ENCODE measurements at regions not wholly inside any gene's neighbourhood (a gene's known extent, or its start where the extent isn't known, plus 50 kb on each side); places are given as distances from the start of the nearest gene placed in this dataset.

- Mint-ChIP-seq H3K4me3 (no peak overlapping the region), H3K4me1 (no peaks in the 10 kb centered on the region), H3K36me3 (no peaks in the 10 kb centered on the region), H3K9me3 (no peaks in the 10 kb centered on the region), H3K27ac (no peak overlapping the region), H3K27me3 (no peaks in the 10 kb centered on the region)
- ATAC-seq (ENCODE audit: low read depth): no peak
- POLR2A ChIA-PET: no interaction called here
- no peak for DNase-seq
Measured at GRCh38 chr4:111800551-111800950, 344.7 kb upstream of the FAM241A start.

GRCh38 chr4:111802191-111802590 is 343.1 kb upstream of the FAM241A start:
- H3K27me3 Mint-ChIP-seq: no peaks in the 10 kb centered on the region
- H3K36me3 Mint-ChIP-seq: no peaks in the 10 kb centered on the region
- ATAC-seq (ENCODE audit: low read depth) (no peak), DNase-seq (no peak)
- no peak overlapping the region for H3K4me3 Mint-ChIP-seq
- H3K4me1 Mint-ChIP-seq: no peaks in the 10 kb centered on the region
- POLR2A ChIA-PET: no interaction called here
- H3K27ac Mint-ChIP-seq: no peak overlapping the region
- H3K9me3 Mint-ChIP-seq: no peaks in the 10 kb centered on the region

DNA sequence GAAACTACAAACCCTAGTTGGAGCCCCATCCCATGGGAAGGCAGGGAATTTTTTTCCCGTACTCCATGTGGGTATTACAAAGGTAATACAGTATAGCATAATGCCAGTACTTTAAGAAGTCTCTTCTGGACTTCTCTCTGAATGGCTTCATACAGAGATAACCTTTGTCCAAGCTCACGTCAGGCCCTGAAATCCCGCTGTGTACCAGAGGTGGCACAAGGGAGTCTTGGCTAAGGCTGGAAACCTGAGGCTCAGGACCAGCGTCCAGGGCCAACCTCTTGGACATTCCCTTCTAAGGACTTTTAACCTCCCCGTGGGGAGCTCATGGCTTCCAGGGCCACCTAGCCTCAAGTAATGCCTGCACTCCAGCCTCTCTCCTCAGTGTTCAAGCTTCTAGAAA is 338.9 kb upstream of the FAM241A start:
- H3K9me3 Mint-ChIP-seq: no peaks in the 10 kb centered on the region
- POLR2A ChIA-PET: no interaction called here
- H3K27ac Mint-ChIP-seq: no peak overlapping the region
- ATAC-seq (ENCODE audit: low read depth) (no peak), DNase-seq (no peak)
- H3K4me1 Mint-ChIP-seq: no peaks in the 10 kb centered on the region
- no peaks in the 10 kb centered on the region for H3K36me3 Mint-ChIP-seq
- no peaks in the 10 kb centered on the region for H3K27me3 Mint-ChIP-seq
- no peak overlapping the region for H3K4me3 Mint-ChIP-seq

- Mint-ChIP-seq H3K4me3 (no peak overlapping the region), H3K4me1 (no peaks in the 10 kb centered on the region), H3K9me3 (no peaks in the 10 kb centered on the region), H3K27me3 (no peaks in the 10 kb centered on the region), H3K27ac (no peak overlapping the region), H3K36me3 (no peaks in the 10 kb centered on the region)
- ATAC-seq (ENCODE audit: low read depth): no peak
- POLR2A ChIA-PET: no interaction called here
- DNase-seq: no peak
Measured at GRCh38 chr4:111807576-111807975, 337.7 kb upstream of the FAM241A start.

DNA sequence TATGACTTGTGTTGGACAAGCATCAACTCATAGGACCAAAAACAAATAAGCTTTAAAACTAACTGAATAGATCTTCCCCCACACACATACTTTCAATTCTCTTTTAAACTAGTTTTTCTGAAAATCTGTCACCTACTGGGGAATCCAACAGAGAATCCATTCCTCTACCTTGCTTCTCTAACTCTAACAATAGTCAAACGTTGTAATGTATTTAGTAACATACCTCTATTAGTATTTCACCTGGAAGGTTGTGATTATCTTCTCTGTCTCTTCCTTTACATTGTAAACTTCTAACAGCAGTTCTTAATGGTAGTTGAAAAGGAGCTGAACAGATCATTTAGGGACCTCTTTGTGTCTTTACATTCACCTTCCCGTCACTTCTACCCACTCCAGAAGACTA is 337.1 kb upstream of the FAM241A start:
- DNase-seq (no peak), ATAC-seq (ENCODE audit: low read depth) (no peak)
- Mint-ChIP-seq H3K36me3 (no peaks in the 10 kb centered on the region), H3K9me3 (no peaks in the 10 kb centered on the region), H3K27ac (no peak overlapping the region), H3K4me3 (no peak overlapping the region), H3K4me1 (no peaks in the 10 kb centered on the region), H3K27me3 (no peaks in the 10 kb centered on the region)
- POLR2A ChIA-PET: no interaction called here

DNA sequence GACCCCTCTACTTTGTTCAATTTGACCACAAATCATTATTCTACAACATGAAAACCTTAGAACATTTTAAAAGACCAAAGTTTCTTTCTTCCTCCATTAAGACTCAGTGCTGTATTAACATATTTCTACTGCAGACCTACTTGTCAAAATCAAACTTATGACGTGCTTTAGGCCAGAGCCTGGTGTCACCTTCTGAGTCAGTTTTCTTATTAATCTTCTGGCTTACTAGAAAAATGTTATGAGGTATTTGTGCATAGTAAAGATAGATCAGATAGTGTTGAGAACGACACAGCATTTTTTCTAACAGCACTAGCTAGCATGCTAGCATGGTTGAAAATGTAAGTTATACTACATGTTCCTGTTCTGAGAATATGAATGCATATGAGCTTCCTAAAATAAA is 333.6 kb upstream of the FAM241A start:
- Mint-ChIP-seq H3K27ac (no peak overlapping the region), H3K4me1 (no peaks in the 10 kb centered on the region), H3K27me3 (no peaks in the 10 kb centered on the region), H3K4me3 (no peak overlapping the region), H3K36me3 (no peaks in the 10 kb centered on the region), H3K9me3 (no peaks in the 10 kb centered on the region)
- ATAC-seq (ENCODE audit: low read depth) (no peak), DNase-seq (no peak)
- POLR2A ChIA-PET: no interaction called here

GRCh38 chr4:111812114-111812513 is 333.1 kb upstream of the FAM241A start:
- Mint-ChIP-seq H3K27ac (no peak overlapping the region), H3K36me3 (no peaks in the 10 kb centered on the region), H3K27me3 (no peaks in the 10 kb centered on the region), H3K4me3 (no peak overlapping the region), H3K4me1 (no peaks in the 10 kb centered on the region), H3K9me3 (no peaks in the 10 kb centered on the region)
- no peak for DNase-seq
- no peak for ATAC-seq (ENCODE audit: low read depth)
- POLR2A ChIA-PET: no interaction called here

GRCh38 chr4:111812760-111813159 is 332.5 kb upstream of the FAM241A start:
- Mint-ChIP-seq H3K27ac (no peak overlapping the region), H3K27me3 (no peaks in the 10 kb centered on the region), H3K4me1 (no peaks in the 10 kb centered on the region), H3K4me3 (no peak overlapping the region), H3K36me3 (no peaks in the 10 kb centered on the region), H3K9me3 (no peaks in the 10 kb centered on the region)
- ATAC-seq (ENCODE audit: low read depth) (no peak), DNase-seq (no peak)
- POLR2A ChIA-PET: no interaction called here

GRCh38 chr4:111813555-111814140 is 331.6 kb upstream of the FAM241A start:
- no peak overlapping the region for H3K27ac Mint-ChIP-seq
- H3K4me1 Mint-ChIP-seq: no peaks in the 10 kb centered on the region
- ATAC-seq (ENCODE audit: low read depth) (no peak), DNase-seq (no peak)
- H3K4me3 Mint-ChIP-seq: no peak overlapping the region
- no peaks in the 10 kb centered on the region for H3K9me3 Mint-ChIP-seq
- H3K27me3 Mint-ChIP-seq: no peaks in the 10 kb centered on the region
- POLR2A ChIA-PET: no interaction called here
- H3K36me3 Mint-ChIP-seq: no peaks in the 10 kb centered on the region

- Mint-ChIP-seq H3K27me3 (no peaks in the 10 kb centered on the region), H3K36me3 (no peaks in the 10 kb centered on the region), H3K4me1 (no peaks in the 10 kb centered on the region), H3K4me3 (no peak overlapping the region), H3K9me3 (no peaks in the 10 kb centered on the region), H3K27ac (no peak overlapping the region)
- POLR2A ChIA-PET: interaction anchor here (0.6 kb wide), 1 partner anchor 790 kb away, joined by 3 read pairs; no protein-coding TSS in a partner anchor
- no peak for DNase-seq
- ATAC-seq (ENCODE audit: low read depth): no peak
Measured at GRCh38 chr4:111814961-111815360, 330.3 kb upstream of the FAM241A start.

DNA sequence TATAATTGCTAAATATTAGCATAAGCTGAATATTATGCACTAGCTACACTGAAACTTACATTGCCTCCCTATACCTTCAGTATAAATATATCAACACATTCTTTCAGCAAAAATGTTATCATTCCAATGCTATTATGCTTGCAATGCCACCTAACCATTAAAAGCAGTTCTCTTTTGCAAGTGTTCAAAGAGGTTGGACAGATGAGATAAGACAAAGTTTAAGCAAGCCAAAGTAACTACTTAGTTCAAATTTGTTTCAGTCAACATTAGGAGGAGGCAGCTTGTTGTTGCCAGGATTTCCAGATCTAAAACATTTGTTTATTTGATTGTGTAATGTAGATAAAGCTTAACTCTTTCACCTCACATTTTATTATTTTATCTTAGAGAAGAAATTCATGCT is 323.9 kb upstream of the FAM241A start:
- Mint-ChIP-seq H3K27me3 (no peaks in the 10 kb centered on the region), H3K27ac (no peak overlapping the region), H3K4me1 (no peaks in the 10 kb centered on the region), H3K36me3 (no peaks in the 10 kb centered on the region), H3K4me3 (no peak overlapping the region), H3K9me3 (no peaks in the 10 kb centered on the region)
- POLR2A ChIA-PET: no interaction called here
- DNase-seq (no peak), ATAC-seq (ENCODE audit: low read depth) (no peak)

- H3K27me3 Mint-ChIP-seq: no peaks in the 10 kb centered on the region
- no peaks in the 10 kb centered on the region for H3K9me3 Mint-ChIP-seq
- no peak overlapping the region for H3K27ac Mint-ChIP-seq
- H3K4me3 Mint-ChIP-seq: no peak overlapping the region
- ATAC-seq (ENCODE audit: low read depth) (no peak), DNase-seq (no peak)
- POLR2A ChIA-PET: no interaction called here
- no peaks in the 10 kb centered on the region for H3K4me1 Mint-ChIP-seq
- no peaks in the 10 kb centered on the region for H3K36me3 Mint-ChIP-seq
Measured at GRCh38 chr4:111836601-111837000, 308.7 kb upstream of the FAM241A start.

GRCh38 chr4:111837761-111838160 is 307.5 kb upstream of the FAM241A start:
- Mint-ChIP-seq H3K36me3 (no peaks in the 10 kb centered on the region), H3K27me3 (no peaks in the 10 kb centered on the region), H3K4me1 (no peaks in the 10 kb centered on the region), H3K27ac (no peak overlapping the region), H3K9me3 (no peaks in the 10 kb centered on the region), H3K4me3 (no peak overlapping the region)
- POLR2A ChIA-PET: no interaction called here
- no peak for DNase-seq
- no peak for ATAC-seq (ENCODE audit: low read depth)

DNA sequence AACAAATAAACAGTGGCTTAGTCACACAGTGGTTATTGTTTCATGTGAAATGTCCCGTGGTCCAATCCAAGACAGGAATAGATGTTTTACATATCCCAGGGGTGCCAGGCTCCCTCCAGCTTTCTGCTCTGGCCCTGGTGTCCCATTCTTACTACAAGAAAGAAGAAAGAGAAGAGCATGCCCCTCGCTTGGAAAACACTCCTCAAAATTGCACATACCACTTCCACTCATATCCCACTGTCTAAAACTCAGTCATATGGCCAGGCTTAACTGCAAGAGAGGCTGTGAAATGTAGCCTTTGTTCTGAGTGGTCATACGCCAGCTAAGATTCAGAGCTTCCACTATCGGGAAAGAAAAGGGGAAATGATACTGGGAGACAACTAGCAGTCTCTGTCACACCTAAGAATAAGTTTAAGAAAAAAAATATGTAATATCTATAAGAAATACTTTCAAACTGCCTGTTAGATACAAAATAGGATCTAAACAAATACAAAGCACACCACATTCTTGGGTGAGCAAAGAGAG is 306.8 kb upstream of the FAM241A start:
- POLR2A ChIA-PET: no interaction called here
- Mint-ChIP-seq H3K36me3 (no peaks in the 10 kb centered on the region), H3K4me1 (no peaks in the 10 kb centered on the region), H3K27ac (no peak overlapping the region), H3K27me3 (no peaks in the 10 kb centered on the region), H3K4me3 (no peak overlapping the region), H3K9me3 (no peaks in the 10 kb centered on the region)
- ATAC-seq (ENCODE audit: low read depth): no peak
- DNase-seq: no peak

DNA sequence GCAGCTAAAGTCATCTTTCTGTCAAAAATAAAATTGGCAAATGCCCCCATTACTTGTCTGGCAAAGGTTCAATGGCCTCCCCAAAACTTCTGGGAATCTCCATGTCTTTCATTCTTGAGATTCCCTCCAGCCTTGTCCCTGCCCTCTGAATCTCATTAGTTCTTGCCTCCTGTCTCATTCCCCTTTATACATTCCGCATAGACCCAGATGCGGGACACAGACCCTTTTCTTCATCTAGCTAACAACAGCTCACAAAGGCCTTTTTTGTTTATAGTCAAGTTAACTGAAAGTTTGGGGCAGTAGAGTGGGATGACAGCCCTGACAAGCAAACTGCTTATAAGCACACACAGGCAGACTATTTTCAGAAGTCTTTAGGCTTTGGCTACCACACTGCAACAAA is 306.1 kb upstream of the FAM241A start:
- DNase-seq (no peak), ATAC-seq (ENCODE audit: low read depth) (no peak)
- no peaks in the 10 kb centered on the region for H3K27me3 Mint-ChIP-seq
- no peak overlapping the region for H3K27ac Mint-ChIP-seq
- POLR2A ChIA-PET: no interaction called here
- no peak overlapping the region for H3K4me3 Mint-ChIP-seq
- no peaks in the 10 kb centered on the region for H3K36me3 Mint-ChIP-seq
- H3K4me1 Mint-ChIP-seq: no peaks in the 10 kb centered on the region
- no peaks in the 10 kb centered on the region for H3K9me3 Mint-ChIP-seq
